GM18868 (cell line): ENCODE measurements at regions not wholly inside any gene's neighbourhood (a gene's known extent, or its start where the extent isn't known, plus 50 kb on each side); places are given as distances from the start of the nearest gene placed in this dataset.

Source experiments
- ATAC-seq: cut with Tn5 transposase; IDR thresholded peaks from one replicate; pipeline ENCODE4 v1.9.1; 2021; ENCODE audit warnings: mild to moderate bottlenecking, moderate library complexity; ENCODE audit not compliant: unreplicated experiment

- ATAC-seq, result peak; percentile 88
Measured at GRCh38 chr14:62081012-62081612, 318.9 kb downstream of the SNAPC1 start.

GRCh38 chr14:62081951-62082350 lies 319.7 kb downstream of the SNAPC1 start:
- ATAC-seq, result no peak

GRCh38 chr14:62082779-62083178 lies 320.6 kb downstream of the SNAPC1 start:
- no peak for ATAC-seq

GRCh38 chr14:62084020-62084419 lies 321.8 kb downstream of the SNAPC1 start:
- ATAC-seq, result no peak

- no peak for ATAC-seq
Measured at GRCh38 chr14:62087191-62087590, 325.0 kb downstream of the SNAPC1 start.

GRCh38 chr14:62093736-62094135 lies 331.5 kb downstream of the SNAPC1 start:
- no peak for ATAC-seq

- ATAC-seq, result peak; percentile 56
Measured at GRCh38 chr14:62097072-62097471, 334.9 kb downstream of the SNAPC1 start.

- ATAC-seq, result no peak
Measured at GRCh38 chr14:62097824-62098223, 335.6 kb downstream of the SNAPC1 start.

- ATAC-seq, result no peak
Measured at GRCh38 chr14:62098357-62098756, 336.1 kb downstream of the SNAPC1 start.

GRCh38 chr14:62099091-62099490 lies 336.9 kb downstream of the SNAPC1 start:
- ATAC-seq, result no peak

GRCh38 chr14:62101189-62101588 lies 339.0 kb downstream of the SNAPC1 start:
- no peak for ATAC-seq

- no peak for ATAC-seq
Measured at GRCh38 chr14:62101673-62102348, 339.6 kb downstream of the SNAPC1 start.

GRCh38 chr14:62102349-62102725 lies 340.1 kb downstream of the SNAPC1 start:
- no peak for ATAC-seq

- no peak for ATAC-seq
Measured at GRCh38 chr14:62103464-62103863, 341.2 kb downstream of the SNAPC1 start.

GRCh38 chr14:62110941-62111340 lies 348.7 kb downstream of the SNAPC1 start:
- no peak for ATAC-seq

- peak; percentile 97 for ATAC-seq
Measured at GRCh38 chr14:62117010-62117750, 355.0 kb downstream of the SNAPC1 start.

- ATAC-seq, result no peak
Measured at GRCh38 chr14:62117751-62118105, 355.5 kb downstream of the SNAPC1 start.

GRCh38 chr14:62118461-62118860 lies 356.2 kb downstream of the SNAPC1 start:
- ATAC-seq, result no peak

- no peak for ATAC-seq
Measured at GRCh38 chr14:62118871-62119270, 356.7 kb downstream of the SNAPC1 start.

- ATAC-seq, result peak; percentile 55
Measured at GRCh38 chr14:62123961-62124360, 361.7 kb downstream of the SNAPC1 start.

GRCh38 chr14:62125793-62126192 lies 363.6 kb downstream of the SNAPC1 start:
- ATAC-seq, result no peak

- peak; percentile 80 for ATAC-seq
Measured at GRCh38 chr14:62126879-62127478, 364.8 kb downstream of the SNAPC1 start.
